ENCODE measurements at regions not wholly inside any gene's neighbourhood (a gene's known extent, or its start where the extent isn't known, plus 50 kb on each side); places are given as distances from the start of the nearest gene placed in this dataset.

- TF ChIP-seq REST (IDR thresholded peaks at IDR 0.05; ENCODE audit: insufficient read depth in 1 of 2, low read depth in 2 of 2, low read length in 2 of 2) (no peak), POLR2AphosphoS5 (IDR thresholded peaks at IDR 0.05; ENCODE audit: low read depth, low read length) (no peak), SIN3A (IDR thresholded peaks at IDR 0.05; ENCODE audit: borderline replicate concordance, insufficient read depth, low read length) (no peak), TAF1 (IDR thresholded peaks at IDR 0.05; ENCODE audit: borderline replicate concordance, insufficient read depth, low read length) (no peak)
Observed at GRCh38 chr2:71767663-71768062, 314.3 kb downstream of the DYSF start.
